HCT116 (cell line): ENCODE measurements at regions not wholly inside any gene's neighbourhood (a gene's known extent, or its start where the extent isn't known, plus 50 kb on each side); places are given as distances from the start of the nearest gene placed in this dataset.

Experiments
- EZH2 ChIP-seq: fragments of 200-600 bp; sonication (generic); IDR thresholded peaks from 2 replicates; pipeline ENCODE4 v1.6.1; 2017; ENCODE audit warnings: antibody characterized with exemption, mixed run types
- EZH2phosphoT487 ChIP-seq: fragments of 200-600 bp; IDR thresholded peaks from 2 replicates; pipeline ENCODE4 v1.6.1; 2018; ENCODE audit warnings: antibody characterized with exemption, borderline replicate concordance
- POLR2A ChIP-seq: IDR thresholded peaks from 2 replicates; pipeline ENCODE4 v1.7.0; 2011; ENCODE audit warnings: borderline replicate concordance; ENCODE audit not compliant: insufficient read depth, insufficient read length; ENCODE audit errors: extremely low read depth

- TF ChIP-seq EZH2 = no peak
- no peak for TF ChIP-seq POLR2A
- no peak for TF ChIP-seq EZH2phosphoT487
Observed at GRCh38 chr14:71739273-71739990, 192.8 kb upstream of the RGS6 start.
